ENCODE measurements at regions not wholly inside any gene's neighbourhood (a gene's known extent, or its start where the extent isn't known, plus 50 kb on each side); places are given as distances from the start of the nearest gene placed in this dataset.
A peak's percentile ranks its signal among the peaks of the same experiment; 100 is the strongest.
"Not testable (repeated sequence)": the region's sequence is repeated elsewhere in the genome, so short reads cannot be mapped to it uniquely, and the experiment has no call there.

- DNase-seq, result not testable (repeated sequence)
Observed at GRCh38 chr16:88186889-88187870, 195.6 kb upstream of the ZNF469 start.

DNA sequence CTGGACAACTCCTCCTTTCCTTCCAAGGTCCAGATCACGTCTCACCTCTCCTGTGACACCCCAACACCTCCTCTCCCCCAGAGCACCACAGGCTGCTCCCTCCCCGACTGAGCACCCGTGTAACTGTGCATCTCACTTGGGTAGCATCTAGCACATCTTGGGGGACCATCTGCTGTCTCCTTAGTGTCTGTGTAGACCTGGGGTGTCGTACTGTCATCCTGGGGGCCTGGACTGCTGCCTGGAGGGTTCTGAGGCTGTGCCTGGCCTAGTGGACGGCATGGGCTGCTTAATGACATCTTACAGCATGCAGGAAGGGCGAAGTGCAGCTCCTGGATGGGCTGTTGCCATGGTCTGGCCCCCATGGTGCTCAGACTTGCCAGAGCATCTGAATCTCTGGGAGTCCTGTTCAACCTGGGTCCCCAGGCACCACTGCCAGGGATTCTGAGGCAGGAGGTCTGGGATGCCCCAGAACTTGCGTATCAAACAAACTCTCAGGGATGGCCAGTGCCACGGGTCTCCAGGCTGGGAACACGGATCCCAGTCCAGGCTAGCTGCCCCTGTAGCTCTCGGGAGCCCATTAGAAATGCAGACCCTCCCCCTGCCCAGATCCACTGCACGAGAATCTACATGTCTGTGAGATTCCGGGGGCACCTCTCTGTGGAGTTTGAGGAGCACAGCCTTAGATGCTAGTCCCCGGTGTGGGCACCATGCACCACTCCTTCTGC, 194.4 kb upstream of the ZNF469 start:
- not testable (repeated sequence) for DNase-seq

GRCh38 chr16:88190592-88191095, 192.1 kb upstream of the ZNF469 start:
- DNase-seq, result peak in 1 of 4 experiments; percentile 33

GRCh38 chr16:88191168-88191567, 191.6 kb upstream of the ZNF469 start:
- not testable (repeated sequence) for DNase-seq

DNA sequence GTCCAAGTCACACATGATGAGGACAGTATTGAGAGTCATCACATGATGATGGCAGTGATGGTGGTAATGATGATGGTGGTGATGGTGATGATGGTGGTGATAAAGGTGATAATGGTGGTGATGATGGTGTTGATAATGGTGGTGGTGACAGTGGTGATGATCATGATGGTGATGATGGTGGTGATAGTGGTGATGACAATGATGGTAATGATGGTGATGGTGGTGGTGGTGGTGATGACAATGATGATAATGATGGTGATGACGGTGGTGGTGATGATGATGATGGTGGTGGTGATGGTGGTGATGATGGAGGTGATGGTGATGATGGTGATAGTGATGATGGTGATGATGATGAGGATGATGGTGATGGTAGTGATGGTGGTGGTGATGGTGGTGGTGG, 190.2 kb upstream of the ZNF469 start:
- DNase-seq, result no peak

- DNase-seq, result peak; percentile 51 to 80 (median 68)
Observed at GRCh38 chr16:88193706-88194396, 188.9 kb upstream of the ZNF469 start.

DNA sequence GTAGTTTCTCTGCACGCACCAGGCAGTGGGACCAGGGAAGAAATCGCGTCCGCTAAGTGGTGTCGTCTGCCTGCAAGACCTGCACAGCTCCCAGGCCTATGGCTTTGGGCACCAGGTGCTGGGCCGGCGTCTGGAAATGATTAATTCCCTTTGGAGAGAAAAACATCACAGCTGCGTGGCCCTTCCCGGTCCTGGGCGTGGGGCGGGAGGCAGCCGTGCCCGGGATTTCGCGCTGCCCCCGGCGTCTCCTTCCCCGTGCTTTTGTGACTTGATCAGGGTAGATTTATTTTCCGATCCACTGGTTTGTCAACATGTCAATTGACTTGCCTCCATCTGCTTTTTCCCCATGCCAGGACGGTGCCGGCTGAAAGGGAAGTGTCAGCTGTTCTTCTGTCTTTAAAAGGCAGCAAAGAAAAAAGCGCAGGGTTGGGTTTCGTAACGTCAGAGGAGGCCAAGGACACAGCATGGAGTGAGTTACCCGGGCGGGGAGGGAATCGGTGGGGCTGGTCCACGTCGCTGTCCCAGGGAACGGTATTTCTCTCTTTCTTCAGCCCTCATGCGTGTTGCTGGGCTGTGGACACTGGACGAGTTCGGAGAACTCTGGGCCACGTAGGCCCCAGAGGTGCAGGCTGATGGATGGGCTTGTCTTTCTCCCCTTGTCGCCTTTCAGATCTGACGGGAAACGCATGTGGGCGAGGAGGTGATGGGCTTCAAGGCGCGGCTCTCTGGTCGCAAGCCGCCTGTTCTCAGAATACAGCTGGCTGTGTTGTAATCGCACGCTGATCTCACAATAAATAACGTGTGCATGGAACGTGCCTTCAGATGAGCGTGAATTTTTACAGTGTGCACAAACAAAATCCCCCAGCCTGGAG, 188.1 kb upstream of the ZNF469 start:
- peak; percentile 76 to 89 (median 82) for DNase-seq

DNA sequence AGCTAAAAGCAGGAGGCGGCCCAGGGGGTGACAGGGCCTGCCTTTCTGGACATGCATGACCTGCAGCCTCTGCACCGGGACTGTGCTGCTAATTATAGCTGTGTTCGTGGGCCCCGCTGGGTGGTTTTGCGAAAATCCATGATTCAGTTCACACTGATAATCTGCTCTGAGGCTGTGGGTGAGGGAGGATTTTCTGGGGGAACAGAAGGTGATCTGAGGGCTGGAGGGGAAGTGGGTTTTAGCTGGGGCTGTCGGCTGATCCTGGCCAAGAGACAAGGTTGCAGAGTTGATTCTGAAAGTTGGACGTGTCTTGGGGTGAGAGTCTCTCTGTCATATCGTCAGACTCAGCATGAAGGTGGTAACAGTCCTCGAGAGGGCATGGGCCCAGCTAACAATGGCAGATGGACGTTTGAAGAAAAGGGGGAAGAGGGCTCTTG, 187.5 kb upstream of the ZNF469 start:
- DNase-seq, result peak in 2 of 4 experiments; percentile 9 to 15

- DNase-seq, result no peak
Observed at GRCh38 chr16:88195911-88196465, 186.8 kb upstream of the ZNF469 start.

- no peak for DNase-seq
Observed at GRCh38 chr16:88196471-88197400, 186.0 kb upstream of the ZNF469 start.

DNA sequence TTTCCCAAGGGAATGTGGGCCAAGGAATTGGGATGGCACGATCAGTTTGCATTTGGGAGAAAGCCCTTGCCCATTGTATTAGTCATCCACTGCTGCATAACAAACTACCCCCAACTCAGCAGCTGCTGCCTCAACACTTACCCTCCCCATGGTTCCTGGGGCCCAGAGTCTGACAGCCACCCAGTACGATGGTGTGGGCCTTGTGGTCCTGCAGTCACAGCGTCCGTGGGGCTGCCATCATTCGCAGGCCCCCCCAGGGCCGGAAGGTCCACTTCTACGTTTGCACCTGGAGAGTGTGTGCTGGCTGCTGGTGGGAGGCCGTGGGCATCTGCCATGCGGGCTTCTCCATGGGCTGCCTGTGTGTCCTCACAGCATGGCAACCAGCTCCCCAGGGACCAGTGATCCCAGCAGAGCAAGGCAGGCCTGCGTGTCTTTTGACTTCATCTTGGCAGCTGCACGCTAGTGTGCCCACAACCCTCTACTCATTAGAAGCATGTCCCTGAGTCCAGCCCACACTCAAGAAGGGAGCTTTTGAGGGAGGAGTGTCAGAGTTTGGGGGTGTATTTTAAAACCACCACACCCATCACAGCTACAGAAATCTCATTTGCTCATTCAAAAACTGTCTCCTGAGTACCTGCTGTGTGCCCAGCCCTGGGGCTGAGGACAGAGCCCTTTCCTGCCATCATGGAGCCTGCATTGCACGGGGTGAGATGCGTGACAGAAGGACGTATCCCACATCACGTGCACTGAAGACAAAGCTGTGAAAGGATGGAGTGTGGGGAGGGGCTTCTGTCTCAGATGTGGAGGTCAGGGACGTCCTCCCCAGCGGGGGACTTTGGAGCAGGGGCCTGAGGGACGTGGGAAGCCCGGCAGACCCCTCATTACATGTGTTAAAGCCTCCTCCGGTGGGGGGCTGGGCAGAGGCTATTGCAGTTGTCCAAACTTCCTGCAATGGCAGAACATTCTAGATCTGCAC, 185.0 kb upstream of the ZNF469 start:
- no peak for DNase-seq

- DNase-seq, result not testable (repeated sequence)
Observed at GRCh38 chr16:88198457-88199295, 184.1 kb upstream of the ZNF469 start.

DNA sequence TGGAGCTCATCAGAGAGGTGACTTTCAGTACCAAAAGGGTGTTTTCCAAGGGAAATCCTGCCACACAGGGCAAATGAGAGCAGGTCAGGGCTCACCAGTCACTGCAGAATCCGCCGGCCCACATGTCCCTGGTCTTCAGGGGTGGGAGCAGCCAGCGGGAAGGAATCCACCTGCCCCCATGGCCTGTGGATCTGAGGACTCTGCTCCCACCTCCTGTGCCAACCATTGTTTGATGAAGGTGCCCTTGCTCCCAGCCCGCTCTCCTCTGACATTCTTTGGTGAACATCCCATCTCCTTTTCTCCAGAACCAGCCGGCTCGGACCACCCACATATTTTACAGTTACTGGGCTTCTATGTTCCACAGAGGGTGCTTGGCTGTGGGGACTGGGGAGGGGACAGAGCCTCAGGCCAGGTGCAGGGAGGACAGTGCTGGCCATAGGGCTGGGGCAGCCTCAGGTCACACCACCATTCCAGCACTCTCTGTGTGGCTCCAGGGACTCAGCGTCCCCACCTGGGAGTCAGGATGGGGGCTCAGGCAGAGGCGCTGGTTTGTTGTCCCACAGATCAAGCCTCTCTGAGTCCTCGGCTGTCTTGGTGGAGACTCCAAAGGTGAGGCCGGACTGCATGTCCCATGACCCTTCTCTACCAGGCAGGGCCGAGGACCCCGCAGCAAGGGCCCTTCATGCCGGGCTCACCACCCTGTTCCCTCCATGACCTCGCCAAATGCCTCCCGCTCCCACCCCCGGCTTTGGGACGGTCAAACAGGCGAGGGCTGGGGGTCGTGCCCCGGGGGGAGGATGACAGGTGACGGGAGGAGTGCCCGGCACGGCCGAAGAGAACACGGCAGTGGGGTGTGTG, 183.2 kb upstream of the ZNF469 start:
- not testable (repeated sequence) for DNase-seq

- not testable (repeated sequence) for DNase-seq
Observed at GRCh38 chr16:88200154-88200895, 182.4 kb upstream of the ZNF469 start.

- no peak for DNase-seq
Observed at GRCh38 chr16:88200896-88201185, 181.9 kb upstream of the ZNF469 start.

- not testable (repeated sequence) for DNase-seq
Observed at GRCh38 chr16:88201611-88202010, 181.1 kb upstream of the ZNF469 start.
